H1 (cell line): ENCODE measurements at regions not wholly inside any gene's neighbourhood (a gene's known extent, or its start where the extent isn't known, plus 50 kb on each side); places are given as distances from the start of the nearest gene placed in this dataset.

Experiments used
- POLR2A ChIP-seq, 2 experiments: IDR thresholded peaks; 1 replicate in 1 of 2; 2 replicates in 1 of 2; pipeline ENCODE4 v1.6.1; 2011; ENCODE audit warnings: low read depth in 2 of 2, low read length in 2 of 2, mild to moderate bottlenecking in 2 of 2; ENCODE audit errors: control extremely low read depth in 1 of 2
- POLR2AphosphoS5 ChIP-seq: IDR thresholded peaks from 2 replicates; pipeline ENCODE4 v1.6.1; 2011; ENCODE audit warnings: low read depth, low read length
- RAD21 ChIP-seq, 2 experiments: IDR thresholded peaks in 1 of 2; conservative IDR thresholded peaks in 1 of 2; 2 replicates each; pipeline ENCODE4 v1.6.1; 2011; ENCODE audit warnings: low read depth in 2 of 2, low read length in 2 of 2, improper control_type of control experiment in 1 of 2, inconsistent platforms in 1 of 2, mild to moderate bottlenecking in 1 of 2, moderate library complexity in 1 of 2
- SUZ12 ChIP-seq: fragments of 200-600 bp; sonication (generic); IDR thresholded peaks from 2 replicates; pipeline ENCODE4 v1.6.1; 2012; ENCODE audit warnings: mild to moderate bottlenecking, inconsistent platforms, low read length, moderate library complexity, mixed read lengths
- YY1 ChIP-seq: IDR thresholded peaks from 2 replicates; pipeline ENCODE4 v1.6.1; 2011; ENCODE audit warnings: low read depth, mild to moderate bottlenecking, low read length
- TF ChIP-seq, protein P1 (sequence below), 3 experiments: IDR thresholded peaks; 1 replicate in 2 of 3; 2 replicates in 1 of 3; pipeline versions ENCODE4 v1.5.1 to v1.6.1; 2011; ENCODE audit warnings: low read length in 3 of 3, mild to moderate bottlenecking in 3 of 3, inconsistent platforms in 2 of 3, low read depth in 1 of 3, moderate library complexity in 1 of 3; ENCODE audit not compliant: insufficient read depth in 1 of 3; ENCODE audit errors: control extremely low read depth in 1 of 3

DNA sequence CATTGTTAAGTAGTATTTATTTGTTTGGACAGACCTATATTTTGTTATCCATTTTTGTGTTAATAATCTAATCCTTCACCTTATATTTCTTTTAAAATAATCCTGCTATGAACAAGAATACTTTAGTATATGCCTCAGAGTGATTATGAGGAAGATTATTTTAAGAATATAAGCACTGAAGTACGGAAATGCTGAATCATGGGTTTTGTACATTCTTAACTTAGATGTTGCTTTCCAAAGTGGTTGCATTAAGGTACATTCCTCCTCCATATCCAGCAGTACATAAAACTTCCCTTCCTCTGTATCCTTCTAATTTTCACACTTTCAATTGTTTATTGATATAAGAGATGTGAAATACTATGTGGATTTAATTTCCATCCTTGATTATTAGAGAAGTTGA lies 491.4 kb upstream of the GRID2 start:
- TF ChIP-seq SUZ12: no peak
- TF ChIP-seq, protein P1, sequence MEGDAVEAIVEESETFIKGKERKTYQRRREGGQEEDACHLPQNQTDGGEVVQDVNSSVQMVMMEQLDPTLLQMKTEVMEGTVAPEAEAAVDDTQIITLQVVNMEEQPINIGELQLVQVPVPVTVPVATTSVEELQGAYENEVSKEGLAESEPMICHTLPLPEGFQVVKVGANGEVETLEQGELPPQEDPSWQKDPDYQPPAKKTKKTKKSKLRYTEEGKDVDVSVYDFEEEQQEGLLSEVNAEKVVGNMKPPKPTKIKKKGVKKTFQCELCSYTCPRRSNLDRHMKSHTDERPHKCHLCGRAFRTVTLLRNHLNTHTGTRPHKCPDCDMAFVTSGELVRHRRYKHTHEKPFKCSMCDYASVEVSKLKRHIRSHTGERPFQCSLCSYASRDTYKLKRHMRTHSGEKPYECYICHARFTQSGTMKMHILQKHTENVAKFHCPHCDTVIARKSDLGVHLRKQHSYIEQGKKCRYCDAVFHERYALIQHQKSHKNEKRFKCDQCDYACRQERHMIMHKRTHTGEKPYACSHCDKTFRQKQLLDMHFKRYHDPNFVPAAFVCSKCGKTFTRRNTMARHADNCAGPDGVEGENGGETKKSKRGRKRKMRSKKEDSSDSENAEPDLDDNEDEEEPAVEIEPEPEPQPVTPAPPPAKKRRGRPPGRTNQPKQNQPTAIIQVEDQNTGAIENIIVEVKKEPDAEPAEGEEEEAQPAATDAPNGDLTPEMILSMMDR (IDR thresholded peaks at IDR 0.05; ENCODE audit: control extremely low read depth in 1 of 3, insufficient read depth in 1 of 3, low read depth in 1 of 3, low read length in 3 of 3): no peak
- TF ChIP-seq RAD21 (IDR thresholded peaks at IDR 0.05 in 1 of 2, conservative IDR thresholded peaks at IDR 0.05 in 1 of 2; ENCODE audit: low read depth in 2 of 2, low read length in 2 of 2): no peak
- TF ChIP-seq POLR2AphosphoS5: no peak
- TF ChIP-seq YY1: no peak
- TF ChIP-seq POLR2A (IDR thresholded peaks at IDR 0.05; ENCODE audit: control extremely low read depth in 1 of 2, low read depth in 2 of 2, low read length in 2 of 2): no peak
